ENCODE measurements at regions not wholly inside any gene's neighbourhood (a gene's known extent, or its start where the extent isn't known, plus 50 kb on each side); places are given as distances from the start of the nearest gene placed in this dataset.

DNA sequence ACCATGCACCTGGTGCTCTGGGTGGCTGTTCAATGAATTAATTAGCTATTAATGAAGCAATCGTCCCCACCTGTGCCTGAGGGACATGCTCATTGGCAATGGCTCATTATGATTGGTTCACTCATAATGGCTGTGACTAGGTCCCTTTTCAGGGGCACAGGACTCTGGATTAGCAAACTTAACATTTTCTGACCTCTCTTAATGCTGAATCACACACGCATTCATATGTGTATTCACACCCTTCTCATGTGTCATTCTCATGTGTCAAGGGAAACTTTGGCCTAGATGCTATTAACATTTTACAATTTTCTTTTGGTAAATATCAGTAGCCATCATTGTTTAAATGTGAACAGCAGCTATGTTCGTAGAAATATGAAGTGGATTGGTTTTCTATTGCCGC, 98.9 kb upstream of the PMAIP1 start:
- TF ChIP-seq EZH2 (IDR thresholded peaks at IDR 0.05; ENCODE audit: insufficient read depth, poor library complexity, severe bottlenecking) (no peak), EZH2phosphoT487 (IDR thresholded peaks at IDR 0.05; ENCODE audit: insufficient read depth, low read depth) (no peak)

Data from GM23248 (cell line).